ENCODE measurements at regions not wholly inside any gene's neighbourhood (a gene's known extent, or its start where the extent isn't known, plus 50 kb on each side); places are given as distances from the start of the nearest gene placed in this dataset.
"Not testable (repeated sequence)": the region's sequence is repeated elsewhere in the genome, so short reads cannot be mapped to it uniquely, and the experiment has no call there.

DNA sequence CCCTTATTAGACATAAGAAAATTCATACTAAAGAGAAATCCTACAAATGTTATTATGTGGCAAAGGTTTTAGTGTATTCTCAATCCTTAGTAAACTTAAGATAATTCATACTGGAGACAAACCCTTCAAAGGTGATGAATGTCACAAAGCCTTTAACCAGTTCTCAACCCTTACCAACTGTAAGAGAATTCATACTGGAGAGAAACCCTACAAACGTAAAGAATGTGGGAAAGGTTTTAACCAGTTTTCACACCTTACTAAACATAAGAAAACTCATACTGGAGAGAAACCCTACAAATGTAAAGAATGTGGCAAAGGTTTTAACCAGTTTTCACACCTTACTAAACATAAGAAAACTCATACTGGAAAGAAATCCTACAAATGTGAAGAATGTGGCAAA is 93.2 kb downstream of the ZNF680 start:
- DNase-seq, result no peak

DNA sequence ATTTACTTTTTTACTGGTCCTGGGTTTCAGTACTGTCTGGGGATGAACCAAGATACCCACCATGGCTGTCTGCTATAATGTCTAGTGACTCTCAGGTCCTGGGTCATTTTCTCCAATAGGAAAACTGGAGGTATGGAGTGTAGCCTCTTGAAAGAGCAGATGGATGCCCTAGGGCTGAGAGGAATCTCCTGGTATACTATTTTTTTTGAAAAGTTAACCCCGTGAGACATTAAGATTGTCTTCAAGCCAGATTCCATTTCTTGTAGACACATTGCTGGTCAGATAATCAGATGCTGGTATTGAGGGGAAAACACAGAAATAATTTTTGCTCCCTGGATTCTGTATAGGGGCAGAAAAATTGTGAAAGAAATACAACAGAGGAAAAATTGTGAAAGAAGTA is 97.3 kb downstream of the ZNF680 start:
- no peak for DNase-seq

- DNase-seq, result peak in 46 of 51 donors; percentile 0 to 79 (median 36)
Measured at GRCh38 chr7:64463636-64464375, 99.1 kb downstream of the ZNF680 start.

GRCh38 chr7:64459858-64460257 is 103.0 kb downstream of the ZNF680 start:
- DNase-seq, result not testable (repeated sequence)

- no peak for DNase-seq
Measured at GRCh38 chr7:64433590-64433989, 119.8 kb downstream of the ZNF736 start.

DNA sequence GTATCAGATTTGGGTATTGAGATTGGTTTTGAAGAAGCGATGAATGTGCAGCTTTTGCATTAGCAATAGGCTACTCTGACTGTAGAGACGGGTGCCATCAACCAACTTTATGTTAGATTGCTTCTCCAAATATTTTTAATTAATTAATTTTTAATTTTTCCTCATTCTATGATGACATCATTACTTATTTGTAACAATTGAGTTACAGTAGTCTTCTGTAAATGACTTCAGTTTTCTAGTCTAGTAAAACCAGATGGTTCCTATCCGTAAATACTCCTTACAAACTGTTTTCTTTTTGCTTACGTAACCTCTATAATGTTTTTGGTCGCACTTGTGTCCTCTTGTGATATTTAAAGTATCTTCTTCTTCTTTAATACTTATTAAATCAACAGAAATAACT is 118.1 kb downstream of the ZNF736 start:
- no peak for DNase-seq

GRCh38 chr7:64429232-64429631 is 115.5 kb downstream of the ZNF736 start:
- DNase-seq, result peak in 1 of 51 donors; percentile 3

GRCh38 chr7:64425436-64425835 is 111.7 kb downstream of the ZNF736 start:
- DNase-seq, result not testable (repeated sequence)

DNA sequence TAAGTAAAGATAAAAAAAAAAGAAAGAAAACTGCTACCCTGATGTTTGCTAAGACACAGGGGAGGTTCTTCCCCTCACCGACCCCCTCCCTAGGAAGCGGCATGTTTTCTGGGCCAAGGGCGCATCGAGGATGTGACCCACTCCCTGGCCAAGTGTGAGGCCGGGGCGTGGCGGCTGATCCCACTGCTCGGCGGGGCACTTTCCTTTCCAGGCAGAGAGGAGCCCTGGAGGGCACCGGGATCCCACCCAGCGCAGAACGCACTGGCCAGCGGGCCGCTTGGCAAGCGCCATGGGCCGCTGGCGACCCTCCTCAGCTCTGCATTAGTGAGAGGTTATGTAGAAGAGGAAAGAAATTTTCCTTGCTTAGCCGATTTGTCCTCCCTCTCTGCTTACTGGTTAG is 93.4 kb downstream of the ZNF736 start:
- DNase-seq, result no peak

Measured in hypothalamus (tissue), 51 donors.